Neural crest cell (in vitro differentiated cells): ENCODE measurements at regions not wholly inside any gene's neighbourhood (a gene's known extent, or its start where the extent isn't known, plus 50 kb on each side); places are given as distances from the start of the nearest gene placed in this dataset.

ENCODE experiments used
- DNase-seq: peaks from one replicate; pipeline ENCODE4 v3.0.0; 2021; ENCODE audit warnings: low read depth, mixed read lengths, low spot score
- H3K27ac Mint-ChIP-seq: one replicate; pipeline ENCODE4 v1.8.0; 2021; ENCODE audit warnings: mild to moderate bottlenecking, mixed read lengths; ENCODE audit not compliant: unreplicated experiment
- H3K27me3 Mint-ChIP-seq: 2 replicates; pipeline ENCODE4 v1.8.0; 2021; ENCODE audit warnings: low read depth, mild to moderate bottlenecking, mixed read lengths
- H3K36me3 Mint-ChIP-seq: 2 replicates; pipeline ENCODE4 v1.8.0; 2021; ENCODE audit warnings: low read depth, mild to moderate bottlenecking, mixed read lengths
- H3K4me1 Mint-ChIP-seq: 2 replicates; pipeline ENCODE4 v1.8.0; 2021; ENCODE audit warnings: mixed read lengths
- H3K4me3 Mint-ChIP-seq: one replicate; pipeline ENCODE4 v1.8.0; 2021; ENCODE audit warnings: mild to moderate bottlenecking, mixed read lengths
- H3K9me3 Mint-ChIP-seq: 2 replicates; pipeline ENCODE4 v1.8.0; 2021; ENCODE audit warnings: mixed read lengths
- TF ChIP-seq, protein P1 (sequence below): fragments of 200-600 bp; sonication (generic); conservative IDR thresholded peaks from 2 replicates; pipeline ENCODE4 v1.5.0; 2021; ENCODE audit warnings: antibody characterized with exemption, mild to moderate bottlenecking

GRCh38 chr21:36606287-36606982, 92.5 kb upstream of the SIM2 start:
- Mint-ChIP-seq H3K27me3 (no peaks in the 10 kb centered on the region), H3K9me3 (no peaks in the 10 kb centered on the region), H3K36me3 (no peaks in the 10 kb centered on the region), H3K4me3 (no peak overlapping the region), H3K27ac (peak overlapping the region; percentile 27), H3K4me1 (no peaks in the 10 kb centered on the region)
- DNase-seq: no peak
- TF ChIP-seq, protein P1, sequence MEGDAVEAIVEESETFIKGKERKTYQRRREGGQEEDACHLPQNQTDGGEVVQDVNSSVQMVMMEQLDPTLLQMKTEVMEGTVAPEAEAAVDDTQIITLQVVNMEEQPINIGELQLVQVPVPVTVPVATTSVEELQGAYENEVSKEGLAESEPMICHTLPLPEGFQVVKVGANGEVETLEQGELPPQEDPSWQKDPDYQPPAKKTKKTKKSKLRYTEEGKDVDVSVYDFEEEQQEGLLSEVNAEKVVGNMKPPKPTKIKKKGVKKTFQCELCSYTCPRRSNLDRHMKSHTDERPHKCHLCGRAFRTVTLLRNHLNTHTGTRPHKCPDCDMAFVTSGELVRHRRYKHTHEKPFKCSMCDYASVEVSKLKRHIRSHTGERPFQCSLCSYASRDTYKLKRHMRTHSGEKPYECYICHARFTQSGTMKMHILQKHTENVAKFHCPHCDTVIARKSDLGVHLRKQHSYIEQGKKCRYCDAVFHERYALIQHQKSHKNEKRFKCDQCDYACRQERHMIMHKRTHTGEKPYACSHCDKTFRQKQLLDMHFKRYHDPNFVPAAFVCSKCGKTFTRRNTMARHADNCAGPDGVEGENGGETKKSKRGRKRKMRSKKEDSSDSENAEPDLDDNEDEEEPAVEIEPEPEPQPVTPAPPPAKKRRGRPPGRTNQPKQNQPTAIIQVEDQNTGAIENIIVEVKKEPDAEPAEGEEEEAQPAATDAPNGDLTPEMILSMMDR: no peak

GRCh38 chr21:36606983-36607325, 92.0 kb upstream of the SIM2 start:
- Mint-ChIP-seq H3K36me3 (no peaks in the 10 kb centered on the region), H3K9me3 (no peaks in the 10 kb centered on the region), H3K4me3 (no peak overlapping the region), H3K27ac (no peak overlapping the region), H3K4me1 (no peaks in the 10 kb centered on the region), H3K27me3 (no peaks in the 10 kb centered on the region)
- no peak for DNase-seq
- TF ChIP-seq, protein P1: no peak

GRCh38 chr21:36608041-36608896, 90.6 kb upstream of the SIM2 start:
- TF ChIP-seq, protein P1: no peak
- H3K27ac Mint-ChIP-seq: no peak overlapping the region
- H3K27me3 Mint-ChIP-seq: peaks cover 6% of the 10 kb centered on the region
- H3K9me3 Mint-ChIP-seq: no peaks in the 10 kb centered on the region
- no peak for DNase-seq
- no peaks in the 10 kb centered on the region for H3K36me3 Mint-ChIP-seq
- H3K4me3 Mint-ChIP-seq: no peak overlapping the region
- H3K4me1 Mint-ChIP-seq: no peaks in the 10 kb centered on the region

DNA sequence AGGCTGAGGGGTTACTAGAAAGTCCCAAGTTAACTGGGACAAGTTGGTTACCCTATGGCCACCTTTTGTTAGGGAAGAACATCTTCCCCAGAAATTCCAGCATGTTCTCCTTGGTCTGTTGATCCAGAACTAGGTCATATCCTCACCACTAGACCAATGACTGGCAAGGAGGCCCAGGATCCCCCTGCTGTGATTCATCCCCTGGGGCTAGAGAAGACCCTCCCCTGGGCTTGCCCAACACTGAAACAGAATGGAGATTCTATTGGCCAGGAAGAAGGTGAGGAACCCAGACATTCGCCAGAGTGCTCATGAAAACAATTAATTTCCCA, 90.1 kb upstream of the SIM2 start:
- no peak overlapping the region for H3K27ac Mint-ChIP-seq
- DNase-seq: no peak
- no peaks in the 10 kb centered on the region for H3K9me3 Mint-ChIP-seq
- H3K4me3 Mint-ChIP-seq: no peak overlapping the region
- H3K4me1 Mint-ChIP-seq: no peaks in the 10 kb centered on the region
- peaks cover 11% of the 10 kb centered on the region for H3K27me3 Mint-ChIP-seq
- TF ChIP-seq, protein P1: no peak
- no peaks in the 10 kb centered on the region for H3K36me3 Mint-ChIP-seq

DNA sequence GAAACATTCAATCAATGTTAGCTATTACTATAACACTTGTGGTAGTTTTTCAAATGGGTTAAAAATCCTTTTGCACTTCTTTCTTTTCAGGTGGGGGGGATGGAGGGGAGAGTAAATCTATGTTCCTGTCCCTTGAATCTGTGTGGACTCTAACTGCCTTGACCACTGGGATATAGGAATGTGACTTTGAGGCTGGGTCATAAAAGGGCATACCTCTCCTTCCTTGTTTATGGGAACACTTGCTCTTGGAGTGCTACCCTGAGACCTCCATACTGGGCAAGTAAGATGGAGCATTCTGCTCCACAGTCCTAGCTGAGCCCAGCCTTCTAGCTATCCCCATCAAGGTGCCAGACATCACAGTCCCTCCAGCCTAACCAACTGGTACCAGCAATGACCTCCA, 89.3 kb upstream of the SIM2 start:
- H3K27me3 Mint-ChIP-seq: peaks cover 15% of the 10 kb centered on the region
- no peaks in the 10 kb centered on the region for H3K9me3 Mint-ChIP-seq
- no peak for DNase-seq
- H3K4me1 Mint-ChIP-seq: no peaks in the 10 kb centered on the region
- TF ChIP-seq, protein P1: no peak
- no peak overlapping the region for H3K27ac Mint-ChIP-seq
- no peak overlapping the region for H3K4me3 Mint-ChIP-seq
- H3K36me3 Mint-ChIP-seq: no peaks in the 10 kb centered on the region
